Activated T-cell treated with anti-CD3 and anti-CD28 coated beads, Interleukin-2, amount 50 U/mL, for 1 hour (primary cell): ENCODE measurements at regions not wholly inside any gene's neighbourhood (a gene's known extent, or its start where the extent isn't known, plus 50 kb on each side); places are given as distances from the start of the nearest gene placed in this dataset.

Experiments used
- DNase-seq: peaks from one replicate; pipeline ENCODE4 v3.0.0-alpha.2; 2020

- DNase-seq = no peak
Observed at GRCh38 chr11:8740129-8740528, 57.5 kb downstream of the RPL27A start.

- DNase-seq = no peak
Observed at GRCh38 chr11:8744423-8744822, 61.8 kb downstream of the RPL27A start.

- DNase-seq = no peak
Observed at GRCh38 chr11:8745431-8746253, 63.0 kb downstream of the RPL27A start.

- no peak for DNase-seq
Observed at GRCh38 chr11:8746331-8746974, 63.9 kb downstream of the RPL27A start.

- DNase-seq = no peak
Observed at GRCh38 chr11:8747173-8747572, 64.6 kb downstream of the RPL27A start.

GRCh38 chr11:8748317-8748716 lies 65.7 kb downstream of the RPL27A start:
- no peak for DNase-seq

GRCh38 chr11:8749202-8749601 lies 66.6 kb downstream of the RPL27A start:
- no peak for DNase-seq

GRCh38 chr11:8754241-8754640 lies 71.6 kb downstream of the RPL27A start:
- DNase-seq = no peak

GRCh38 chr11:8756201-8756600 lies 73.6 kb downstream of the RPL27A start:
- DNase-seq = no peak

- DNase-seq = no peak
Observed at GRCh38 chr11:8757047-8757446, 74.5 kb downstream of the RPL27A start.

- no peak for DNase-seq
Observed at GRCh38 chr11:8757533-8757932, 74.9 kb downstream of the RPL27A start.

GRCh38 chr11:8758619-8759169 lies 76.1 kb downstream of the RPL27A start:
- DNase-seq = no peak

- no peak for DNase-seq
Observed at GRCh38 chr11:8759634-8760033, 77.0 kb downstream of the RPL27A start.

GRCh38 chr11:8760896-8761295 lies 78.3 kb downstream of the RPL27A start:
- no peak for DNase-seq

GRCh38 chr11:8763070-8763685 lies 80.6 kb downstream of the RPL27A start:
- DNase-seq = no peak

GRCh38 chr11:8765294-8765693 lies 82.7 kb downstream of the RPL27A start:
- DNase-seq = no peak

- DNase-seq = no peak
Observed at GRCh38 chr11:8766043-8766987, 83.7 kb downstream of the RPL27A start.

GRCh38 chr11:8766988-8767374 lies 84.4 kb downstream of the RPL27A start:
- DNase-seq = no peak

GRCh38 chr11:8767466-8768142 lies 85.0 kb downstream of the RPL27A start:
- no peak for DNase-seq

GRCh38 chr11:8768625-8769333 lies 86.2 kb downstream of the RPL27A start:
- DNase-seq = no peak
